VCaP (cell line): ENCODE measurements at regions not wholly inside any gene's neighbourhood (a gene's known extent, or its start where the extent isn't known, plus 50 kb on each side); places are given as distances from the start of the nearest gene placed in this dataset.

ENCODE experiments used
- H3K27ac ChIP-seq: fragments of 450-650 bp; 2 replicates; pipeline ENCODE4 v1.5.1; 2017
- CTCF ChIP-seq: fragments of 450-650 bp; conservative IDR thresholded peaks from 2 replicates; pipeline ENCODE4 v1.5.1; 2017; ENCODE audit warnings: mild to moderate bottlenecking, moderate library complexity

- H3K27ac ChIP-seq = no peak overlapping the region
- no peak for TF ChIP-seq CTCF
These were observed 346.4 kb upstream of the SLC24A2 start for GRCh38 chr9:20135119-20135697.

DNA sequence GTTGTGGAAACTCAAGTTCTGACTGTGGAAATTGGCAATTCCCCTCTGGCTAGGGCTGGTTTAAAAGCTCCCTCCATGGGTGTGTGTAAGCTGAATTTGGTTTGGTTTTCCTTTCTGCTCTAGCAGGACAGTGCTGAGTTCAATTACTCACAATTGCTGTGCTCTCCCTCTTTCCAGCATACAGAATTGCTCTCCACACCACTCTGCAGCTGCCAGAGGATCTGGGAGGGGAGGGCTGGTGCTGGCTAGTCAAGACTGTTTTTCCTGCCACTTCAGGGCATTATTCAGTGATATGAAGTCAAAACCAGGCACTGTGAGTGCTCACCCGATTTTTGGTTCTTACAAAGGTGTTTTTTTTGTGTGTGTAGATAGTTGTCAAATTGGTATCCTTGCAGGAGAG is 336.9 kb upstream of the SLC24A2 start:
- no peak for TF ChIP-seq CTCF
- H3K27ac ChIP-seq = no peak overlapping the region

DNA sequence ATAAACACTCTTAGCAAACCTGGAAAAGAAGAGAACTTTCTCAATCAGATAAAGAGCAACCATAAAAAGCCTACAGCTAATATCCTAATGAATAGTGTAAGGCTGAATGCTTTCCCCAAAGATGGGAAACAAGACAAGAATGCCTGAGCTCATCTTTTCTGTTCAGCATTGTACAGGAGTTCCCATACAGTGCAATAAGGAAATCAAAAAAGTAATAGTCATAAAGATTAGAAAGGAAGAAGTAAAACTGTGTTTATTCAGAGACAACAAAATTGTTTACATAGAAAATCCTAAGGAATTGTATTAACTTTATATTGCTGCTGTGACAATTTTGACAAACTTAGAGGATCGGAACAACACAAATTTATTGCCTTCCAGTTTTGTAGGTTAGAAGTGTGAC is 330.7 kb upstream of the SLC24A2 start:
- no peak overlapping the region for H3K27ac ChIP-seq
- TF ChIP-seq CTCF = no peak

DNA sequence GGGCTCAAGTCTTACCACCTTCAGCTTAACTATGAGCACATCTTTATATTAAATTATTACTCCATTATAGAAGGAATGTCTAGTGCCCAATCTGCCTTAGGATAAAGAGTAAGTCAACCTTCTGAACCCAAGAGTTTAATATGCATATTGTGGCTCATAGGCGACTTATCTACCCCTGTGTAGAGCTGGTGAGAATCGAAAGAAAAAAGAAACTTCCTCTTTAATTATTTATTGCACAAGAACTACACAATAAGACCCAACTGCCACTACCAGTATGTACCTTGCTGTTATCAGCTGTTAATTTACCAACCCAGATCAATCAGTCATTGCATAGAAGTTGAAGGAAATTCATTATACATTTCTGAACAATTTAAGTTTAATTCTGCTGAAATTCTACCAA is 329.1 kb upstream of the SLC24A2 start:
- TF ChIP-seq CTCF = no peak
- H3K27ac ChIP-seq = no peak overlapping the region

- TF ChIP-seq CTCF = no peak
- no peak overlapping the region for H3K27ac ChIP-seq
These were observed 328.6 kb upstream of the SLC24A2 start for GRCh38 chr9:20117482-20117881.

DNA sequence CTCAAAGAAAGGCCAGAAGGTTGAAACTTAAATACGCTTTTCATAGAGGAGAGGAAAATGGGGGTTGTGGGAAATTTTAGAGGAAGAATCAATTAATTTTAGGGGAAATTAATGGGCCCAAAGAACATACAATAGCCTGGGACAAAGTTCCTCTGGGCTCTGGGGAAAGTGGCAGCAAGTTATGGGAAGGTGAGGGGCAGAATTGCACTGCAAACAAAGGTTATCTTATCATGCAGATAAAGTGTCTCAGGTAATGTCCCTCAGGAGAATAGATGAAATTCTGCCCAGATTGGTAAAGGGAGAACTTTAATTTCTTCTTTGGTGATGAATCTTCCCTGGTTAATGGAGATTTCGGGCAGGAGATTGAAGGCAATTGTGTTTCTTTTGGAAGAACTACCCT is 326.1 kb upstream of the SLC24A2 start:
- H3K27ac ChIP-seq = no peak overlapping the region
- no peak for TF ChIP-seq CTCF

DNA sequence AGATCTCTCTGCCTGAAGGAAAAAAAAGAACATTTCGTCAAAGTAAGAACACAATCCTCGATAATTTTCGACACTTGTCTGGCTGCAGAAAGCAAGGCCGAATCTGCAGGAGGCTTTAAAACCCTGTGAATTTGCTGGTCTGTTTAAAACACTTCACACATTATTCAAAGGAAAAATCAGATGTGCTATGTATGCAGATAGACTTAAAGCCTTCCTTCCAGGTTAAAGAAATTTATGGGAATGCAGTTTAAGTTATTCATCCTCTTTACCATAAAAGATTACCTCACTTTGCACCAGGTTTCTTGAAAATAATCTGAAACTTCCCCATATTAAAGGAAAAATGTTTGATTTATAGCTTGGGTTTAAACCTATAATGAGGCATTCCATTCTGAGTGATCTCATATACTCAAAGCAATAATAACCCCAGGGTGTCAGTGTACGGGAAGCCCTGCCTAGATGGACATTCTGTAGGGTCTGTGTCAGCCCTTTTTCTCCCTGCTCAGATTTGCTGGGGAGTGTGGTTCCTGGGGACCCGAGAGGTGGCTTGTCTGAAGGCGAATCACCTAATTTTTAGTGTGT is 323.5 kb upstream of the SLC24A2 start:
- H3K27ac ChIP-seq = no peak overlapping the region
- TF ChIP-seq CTCF = no peak
